Mammary epithelial cell (primary cell): ENCODE measurements at regions not wholly inside any gene's neighbourhood (a gene's known extent, or its start where the extent isn't known, plus 50 kb on each side); places are given as distances from the start of the nearest gene placed in this dataset.
"Not testable (repeated sequence)": the region's sequence is repeated elsewhere in the genome, so short reads cannot be mapped to it uniquely, and the experiment has no call there.

Experiments
- EZH2 ChIP-seq: IDR thresholded peaks from 2 replicates; pipeline ENCODE4 v1.6.1; 2012; ENCODE audit warnings: low read length, inconsistent platforms, borderline replicate concordance
- TF ChIP-seq, protein P1 (sequence below), 2 donors: IDR thresholded peaks in 1 of 2; conservative IDR thresholded peaks in 1 of 2; 2 replicates each; pipeline ENCODE4 v1.5.1; 2011 to 2012; ENCODE audit warnings: inconsistent platforms in 2 of 2, low read length in 2 of 2, mild to moderate bottlenecking in 2 of 2, control low read depth in 1 of 2, low read depth in 1 of 2; ENCODE audit not compliant: insufficient read depth in 1 of 2; ENCODE audit errors: extremely low read depth in 1 of 2

DNA sequence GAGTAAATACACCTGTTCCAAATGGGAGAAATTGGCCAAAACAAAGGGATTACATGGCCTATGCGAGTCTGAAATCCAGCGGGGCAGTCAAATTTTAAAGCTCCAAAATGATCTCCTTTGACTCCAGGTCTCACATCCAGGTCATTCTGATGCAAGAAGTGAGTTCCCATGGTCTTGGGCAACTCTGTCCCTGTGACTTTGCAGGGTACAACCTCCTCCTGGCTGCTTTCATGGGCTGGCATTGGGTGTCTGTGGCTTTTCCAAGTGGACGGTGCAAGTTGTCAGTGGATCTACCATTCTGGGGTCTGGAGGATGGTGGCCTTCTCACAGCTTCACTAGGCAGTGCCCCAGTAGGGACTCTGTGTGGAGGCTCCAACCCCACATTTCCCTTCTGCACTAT is 144.3 kb upstream of the BARHL2 start:
- TF ChIP-seq, protein P1, sequence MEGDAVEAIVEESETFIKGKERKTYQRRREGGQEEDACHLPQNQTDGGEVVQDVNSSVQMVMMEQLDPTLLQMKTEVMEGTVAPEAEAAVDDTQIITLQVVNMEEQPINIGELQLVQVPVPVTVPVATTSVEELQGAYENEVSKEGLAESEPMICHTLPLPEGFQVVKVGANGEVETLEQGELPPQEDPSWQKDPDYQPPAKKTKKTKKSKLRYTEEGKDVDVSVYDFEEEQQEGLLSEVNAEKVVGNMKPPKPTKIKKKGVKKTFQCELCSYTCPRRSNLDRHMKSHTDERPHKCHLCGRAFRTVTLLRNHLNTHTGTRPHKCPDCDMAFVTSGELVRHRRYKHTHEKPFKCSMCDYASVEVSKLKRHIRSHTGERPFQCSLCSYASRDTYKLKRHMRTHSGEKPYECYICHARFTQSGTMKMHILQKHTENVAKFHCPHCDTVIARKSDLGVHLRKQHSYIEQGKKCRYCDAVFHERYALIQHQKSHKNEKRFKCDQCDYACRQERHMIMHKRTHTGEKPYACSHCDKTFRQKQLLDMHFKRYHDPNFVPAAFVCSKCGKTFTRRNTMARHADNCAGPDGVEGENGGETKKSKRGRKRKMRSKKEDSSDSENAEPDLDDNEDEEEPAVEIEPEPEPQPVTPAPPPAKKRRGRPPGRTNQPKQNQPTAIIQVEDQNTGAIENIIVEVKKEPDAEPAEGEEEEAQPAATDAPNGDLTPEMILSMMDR (conservative IDR thresholded peaks at IDR 0.05 in 1 of 2, IDR thresholded peaks at IDR 0.05 in 1 of 2; ENCODE audit: extremely low read depth in 1 of 2, insufficient read depth in 1 of 2, low read depth in 1 of 2, low read length in 2 of 2): not testable (repeated sequence)
- TF ChIP-seq EZH2: not testable (repeated sequence)
